ENCODE measurements at regions not wholly inside any gene's neighbourhood (a gene's known extent, or its start where the extent isn't known, plus 50 kb on each side); places are given as distances from the start of the nearest gene placed in this dataset.
A peak's percentile ranks its signal among the peaks of the same experiment; 100 is the strongest.

DNA sequence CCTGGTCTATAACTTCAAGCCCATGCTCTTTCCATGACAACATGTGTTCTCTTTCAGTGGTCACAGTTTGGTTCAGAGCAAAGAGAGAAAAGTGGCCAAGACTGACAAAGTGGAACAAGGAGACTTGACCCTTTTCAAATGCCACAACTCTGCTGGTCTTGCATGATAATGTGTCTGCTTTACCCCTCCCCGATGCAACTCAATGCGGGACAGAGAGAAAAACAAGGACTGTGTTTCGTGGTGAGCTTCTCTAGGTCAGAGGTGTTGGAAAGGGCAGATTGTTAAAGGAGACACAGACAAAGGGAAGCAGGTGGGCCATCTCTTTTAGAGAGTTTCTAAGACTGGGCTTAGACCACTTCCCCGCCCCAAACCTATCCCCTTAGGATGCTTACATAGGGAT lies 61.6 kb upstream of the SERTM1 start:
- Histone ChIP-seq H4K91ac (replicated peaks; ENCODE audit: insufficient read length, low read length) (no peak overlapping the region), H3K79me1 (ENCODE audit: low read depth, low read length) (no peaks in the 10 kb centered on the region; the same call in 1 of the 2 replicates), H3K4ac (replicated peaks; ENCODE audit: insufficient read length, low read depth, low read length) (no peak overlapping the region), H3K56ac (replicated peaks; ENCODE audit: insufficient read length, low read depth, low read length) (no peak overlapping the region), H3K9me3 (ENCODE audit: insufficient read depth in 2 of 2, low read depth in 1 of 2, low read length in 1 of 2) (no peaks in the 10 kb centered on the region), H4K8ac (ENCODE audit: extremely low read depth, insufficient read depth, low read length) (no peak overlapping the region), H2BK12ac (ENCODE audit: low read depth, low read length) (no peak overlapping the region), H3K27ac (ENCODE audit: low read depth, low read length) (no peak overlapping the region), H3K23ac (ENCODE audit: insufficient read length) (no peak overlapping the region), H3K23me2 (ENCODE audit: low read depth, low read length) (no peaks in the 10 kb centered on the region), H2BK5ac (ENCODE audit: low read depth, low read length) (no peak overlapping the region), H4K20me1 (replicated peaks in 1 of 2; ENCODE audit: control insufficient read depth in 1 of 2, insufficient read depth in 2 of 2, low read length in 2 of 2) (no peaks in the 10 kb centered on the region), H4K5ac (ENCODE audit: insufficient read length, low read depth, low read length) (no peak overlapping the region), H2AFZ (ENCODE audit: low read length) (0 out of 2 replicates have a peak overlapping the region, but pooled peaks have one; percentile 40), H2AK5ac (ENCODE audit: low read depth, low read length) (no peak overlapping the region), H3K27me3 (replicated peaks in 1 of 4; ENCODE audit: control insufficient read depth in 3 of 4, extremely low read depth in 1 of 4, insufficient read depth in 3 of 4, low read length in 3 of 4) (no peaks in the 10 kb centered on the region; a peak in 1 of 7 replicates), H3K36me3 (ENCODE audit: control insufficient read depth in 2 of 4, insufficient read depth in 4 of 4, low read length in 3 of 4) (no peaks in the 10 kb centered on the region), H3K4me1 (replicated peaks in 1 of 4; ENCODE audit: control insufficient read depth in 3 of 4, insufficient read depth in 4 of 4, low read length in 3 of 4) (peaks cover 0 to 5% (median 0%) of the 10 kb centered on the region in 4 experiments; a peak in 3 of 7 replicates), H3K4me3 (ENCODE audit: extremely low read depth in 1 of 4, insufficient read depth in 2 of 4, low read depth in 3 of 4, low read length in 4 of 4) (no peak overlapping the region), H3K79me2 (ENCODE audit: control insufficient read depth in 1 of 2, insufficient read depth in 2 of 2, low read length in 2 of 2) (no peaks in the 10 kb centered on the region), H3K18ac (ENCODE audit: extremely low read depth, low read length) (no peak overlapping the region), H2BK120ac (replicated peaks; ENCODE audit: low read depth, low read length) (no peak overlapping the region), H2BK15ac (ENCODE audit: low read length) (no peak overlapping the region), H2BK20ac (ENCODE audit: low read length) (no peak overlapping the region), H3K4me2 (ENCODE audit: insufficient read depth in 1 of 2, low read depth in 2 of 2, low read length in 2 of 2) (peak overlapping the region in 1 of 2 experiments; percentile 19; a peak in 1 of 4 replicates), H3K9ac (replicated peaks in 1 of 4; ENCODE audit: extremely low read depth in 1 of 4, low read depth in 3 of 4, low read length in 3 of 4) (no peak overlapping the region), H3K14ac (ENCODE audit: insufficient read length) (no peak overlapping the region)
- DNase-seq (ENCODE audit: low read depth in 1 of 2, low spot score in 2 of 2) (no peak), FAIRE-seq (no peak)
- 55% methylated on average over 4 of the region's 4 CpGs; no CpG with 5 or more reads in 1 of the 2 experiments for WGBS, 2 experiments (ENCODE audit: extremely low coverage in 1 of 2, insufficient coverage in 1 of 2, insufficient read length in 1 of 2, insufficient replicate concordance in 2 of 2, low coverage in 1 of 2, low lambda C conversion rate in 2 of 2, missing lambda C conversion rate in 1 of 2)
- CTCF ChIA-PET (ENCODE audit: partially characterized antibody) = interaction anchor here (0.6 to 1.1 kb wide), 3 partner anchors 62 to 456 kb away, joined by 3 to 4 read pairs (median 4); no protein-coding TSS in a partner anchor
- TF ChIP-seq EP300 (IDR thresholded peaks at IDR 0.05; ENCODE audit: borderline replicate concordance in 1 of 2, low read depth in 2 of 2, low read length in 2 of 2) = no peak
- no peak for TF ChIP-seq SRF (IDR thresholded peaks at IDR 0.05; ENCODE audit: low read depth, low read length)
- POLR2A ChIA-PET (ENCODE audit: partially characterized antibody) = no interaction called here
